ENCODE measurements at regions not wholly inside any gene's neighbourhood (a gene's known extent, or its start where the extent isn't known, plus 50 kb on each side); places are given as distances from the start of the nearest gene placed in this dataset.
"Not testable (repeated sequence)": the region's sequence is repeated elsewhere in the genome, so short reads cannot be mapped to it uniquely, and the experiment has no call there.

GRCh38 chr17:36690190-36690589 is 88.8 kb downstream of the MRM1 start:
- no peak for DNase-seq
- no peak for FAIRE-seq
- no peak overlapping the region for H3K4me3 ChIP-seq (ENCODE audit: low read length in 3 of 3)
- no peaks in the 10 kb centered on the region for H3K9me3 ChIP-seq (ENCODE audit: control insufficient read depth in 2 of 3, insufficient read depth in 1 of 3, low read length in 3 of 3)
- H3K9ac ChIP-seq (ENCODE audit: low read length in 3 of 3), result no peak overlapping the region
- TF ChIP-seq CTCF (IDR thresholded peaks at IDR 0.05; ENCODE audit: borderline replicate concordance, extremely low read depth, insufficient read depth), result no peak
- no peak overlapping the region for H3K27ac ChIP-seq (ENCODE audit: low read depth in 2 of 2, low read length in 2 of 2)
- intact Hi-C loops (cut with DNase I), result no loop called here
- H3K4me1 ChIP-seq (ENCODE audit: control insufficient read depth in 2 of 3, insufficient read depth in 2 of 3, low read depth in 1 of 3, low read length in 3 of 3), result no peaks in the 10 kb centered on the region
- no peaks in the 10 kb centered on the region for H3K27me3 ChIP-seq (ENCODE audit: control insufficient read depth, insufficient read depth, low read length)
- no peaks in the 10 kb centered on the region for H3K36me3 ChIP-seq (ENCODE audit: control insufficient read depth in 2 of 3, insufficient read depth in 3 of 3, low read length in 3 of 3)

DNA sequence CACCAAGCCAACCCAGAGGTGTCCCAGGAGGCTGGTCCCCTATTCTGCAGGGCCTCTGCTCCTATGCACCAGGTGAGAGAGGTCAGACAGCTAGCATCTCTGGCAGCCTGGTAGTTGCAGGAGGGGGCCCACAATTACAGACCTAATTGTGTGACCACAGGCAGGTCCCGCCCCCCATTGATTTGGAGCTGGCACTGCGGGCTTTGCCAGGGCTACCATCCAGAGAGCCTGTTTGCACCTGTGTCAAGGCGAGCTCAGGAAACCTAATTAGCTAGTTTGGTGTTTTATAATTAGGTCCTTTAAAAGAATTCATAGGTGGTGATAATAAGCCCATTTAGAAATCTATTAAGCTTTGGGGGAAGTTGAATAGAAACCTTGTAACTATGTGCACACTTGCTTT is 90.2 kb downstream of the MRM1 start:
- DNase-seq (no peak), FAIRE-seq (no peak)
- Histone ChIP-seq H3K4me1 (ENCODE audit: control insufficient read depth in 2 of 3, insufficient read depth in 2 of 3, low read depth in 1 of 3, low read length in 3 of 3) (no peaks in the 10 kb centered on the region), H3K4me3 (ENCODE audit: low read length in 3 of 3) (no peak overlapping the region), H3K27ac (ENCODE audit: low read depth in 2 of 2, low read length in 2 of 2) (no peak overlapping the region), H3K27me3 (ENCODE audit: control insufficient read depth, insufficient read depth, low read length) (no peaks in the 10 kb centered on the region), H3K9ac (ENCODE audit: low read length in 3 of 3) (no peak overlapping the region), H3K36me3 (ENCODE audit: control insufficient read depth in 2 of 3, insufficient read depth in 3 of 3, low read length in 3 of 3) (no peaks in the 10 kb centered on the region), H3K9me3 (ENCODE audit: control insufficient read depth in 2 of 3, insufficient read depth in 1 of 3, low read length in 3 of 3) (no peaks in the 10 kb centered on the region)
- TF ChIP-seq CTCF (IDR thresholded peaks at IDR 0.05; ENCODE audit: borderline replicate concordance, extremely low read depth, insufficient read depth), result no peak
- intact Hi-C loops (cut with DNase I), result no loop called here

GRCh38 chr17:36695082-36695481 is 93.7 kb downstream of the MRM1 start:
- no peak for DNase-seq
- intact Hi-C loops (cut with DNase I), result no loop called here
- H3K36me3 ChIP-seq (ENCODE audit: control insufficient read depth in 2 of 3, insufficient read depth in 3 of 3, low read length in 3 of 3), result no peaks in the 10 kb centered on the region
- H3K9ac ChIP-seq (ENCODE audit: low read length in 3 of 3), result no peak overlapping the region
- H3K9me3 ChIP-seq (ENCODE audit: control insufficient read depth in 2 of 3, insufficient read depth in 1 of 3, low read length in 3 of 3), result no peaks in the 10 kb centered on the region
- no peaks in the 10 kb centered on the region for H3K4me1 ChIP-seq (ENCODE audit: control insufficient read depth in 2 of 3, insufficient read depth in 2 of 3, low read depth in 1 of 3, low read length in 3 of 3)
- H3K4me3 ChIP-seq (ENCODE audit: low read length in 3 of 3), result no peak overlapping the region
- TF ChIP-seq CTCF (IDR thresholded peaks at IDR 0.05; ENCODE audit: borderline replicate concordance, extremely low read depth, insufficient read depth), result no peak
- H3K27ac ChIP-seq (ENCODE audit: low read depth in 2 of 2, low read length in 2 of 2), result no peak overlapping the region
- H3K27me3 ChIP-seq (ENCODE audit: control insufficient read depth, insufficient read depth, low read length), result no peaks in the 10 kb centered on the region
- FAIRE-seq, result no peak

GRCh38 chr17:36695710-36696109 is 94.3 kb downstream of the MRM1 start:
- intact Hi-C loops (cut with DNase I); FAIRE-seq; DNase-seq; H3K36me3 ChIP-seq (ENCODE audit: control insufficient read depth in 2 of 3, insufficient read depth in 3 of 3, low read length in 3 of 3); H3K27me3 ChIP-seq (ENCODE audit: control insufficient read depth, insufficient read depth, low read length); H3K9me3 ChIP-seq (ENCODE audit: control insufficient read depth in 2 of 3, insufficient read depth in 1 of 3, low read length in 3 of 3); H3K9ac ChIP-seq (ENCODE audit: low read length in 3 of 3); H3K4me1 ChIP-seq (ENCODE audit: control insufficient read depth in 2 of 3, insufficient read depth in 2 of 3, low read depth in 1 of 3, low read length in 3 of 3); H3K27ac ChIP-seq (ENCODE audit: low read depth in 2 of 2, low read length in 2 of 2); H3K4me3 ChIP-seq (ENCODE audit: low read length in 3 of 3): not testable (repeated sequence)

Measured in kidney (tissue), 13 donors.